ENCODE measurements at regions not wholly inside any gene's neighbourhood (a gene's known extent, or its start where the extent isn't known, plus 50 kb on each side); places are given as distances from the start of the nearest gene placed in this dataset.
A peak's percentile ranks its signal among the peaks of the same experiment; 100 is the strongest.
"Not testable (repeated sequence)": the region's sequence is repeated elsewhere in the genome, so short reads cannot be mapped to it uniquely, and the experiment has no call there.

GRCh38 chr18:43827311-43827710, 550.0 kb upstream of the SYT4 start:
- no peaks in the 10 kb centered on the region for H3K36me3 ChIP-seq (ENCODE audit: control insufficient read depth in 2 of 2, insufficient read depth in 2 of 2, low read length in 1 of 2)
- peaks cover 0 to 30% of the 10 kb centered on the region in 2 donors for H3K4me1 ChIP-seq (ENCODE audit: control insufficient read depth in 2 of 2, insufficient read depth in 2 of 2, low read length in 2 of 2)
- no peak overlapping the region for H3K27ac ChIP-seq (ENCODE audit: low read depth in 1 of 2, low read length in 1 of 2)
- H3K9me3 ChIP-seq (ENCODE audit: control insufficient read depth in 2 of 2, insufficient read depth in 1 of 2, low read length in 1 of 2): no peaks in the 10 kb centered on the region
- no peak for DNase-seq (ENCODE audit: low read depth in 6 of 9, low spot score in 9 of 9)
- no peaks in the 10 kb centered on the region for H3K27me3 ChIP-seq (ENCODE audit: control insufficient read depth in 2 of 2, insufficient read depth in 1 of 2, low read length in 1 of 2)
- H3K4me3 ChIP-seq (ENCODE audit: low read length in 2 of 2): no peak overlapping the region
- WGBS: 70% methylated on average over 4 of the region's 4 CpGs

- Histone ChIP-seq H3K27me3 (ENCODE audit: control insufficient read depth in 2 of 2, insufficient read depth in 1 of 2, low read length in 1 of 2) (no peaks in the 10 kb centered on the region), H3K27ac (ENCODE audit: low read depth in 1 of 2, low read length in 1 of 2) (no peak overlapping the region), H3K9me3 (ENCODE audit: control insufficient read depth in 2 of 2, insufficient read depth in 1 of 2, low read length in 1 of 2) (no peaks in the 10 kb centered on the region), H3K4me3 (ENCODE audit: low read length in 2 of 2) (no peak overlapping the region), H3K4me1 (ENCODE audit: control insufficient read depth in 2 of 2, insufficient read depth in 2 of 2, low read length in 2 of 2) (peaks cover 0 to 17% of the 10 kb centered on the region in 2 donors), H3K36me3 (ENCODE audit: control insufficient read depth in 2 of 2, insufficient read depth in 2 of 2, low read length in 1 of 2) (no peaks in the 10 kb centered on the region)
- DNase-seq (ENCODE audit: low read depth in 6 of 9, low spot score in 9 of 9): no peak
- WGBS: 89% methylated on average over 1 of the region's 1 CpG
These were observed 553.0 kb upstream of the SYT4 start for GRCh38 chr18:43830303-43830702.

GRCh38 chr18:43830947-43831346, 553.7 kb upstream of the SYT4 start:
- no peaks in the 10 kb centered on the region for H3K9me3 ChIP-seq (ENCODE audit: control insufficient read depth in 2 of 2, insufficient read depth in 1 of 2, low read length in 1 of 2)
- no peak overlapping the region for H3K4me3 ChIP-seq (ENCODE audit: low read length in 2 of 2)
- H3K36me3 ChIP-seq (ENCODE audit: control insufficient read depth in 2 of 2, insufficient read depth in 2 of 2, low read length in 1 of 2): no peaks in the 10 kb centered on the region
- H3K27ac ChIP-seq (ENCODE audit: low read depth in 1 of 2, low read length in 1 of 2): no peak overlapping the region
- 97% methylated on average over 6 of the region's 6 CpGs for WGBS
- peaks cover 0 to 13% of the 10 kb centered on the region in 2 donors for H3K4me1 ChIP-seq (ENCODE audit: control insufficient read depth in 2 of 2, insufficient read depth in 2 of 2, low read length in 2 of 2)
- DNase-seq (ENCODE audit: low read depth in 6 of 9, low spot score in 9 of 9): no peak
- H3K27me3 ChIP-seq (ENCODE audit: control insufficient read depth in 2 of 2, insufficient read depth in 1 of 2, low read length in 1 of 2): no peaks in the 10 kb centered on the region

GRCh38 chr18:43846299-43846698, 569.0 kb upstream of the SYT4 start:
- WGBS: 84% methylated on average over 1 of the region's 1 CpG
- Histone ChIP-seq H3K36me3 (ENCODE audit: control insufficient read depth in 2 of 2, insufficient read depth in 2 of 2, low read length in 1 of 2) (no peaks in the 10 kb centered on the region), H3K27me3 (ENCODE audit: control insufficient read depth in 2 of 2, insufficient read depth in 1 of 2, low read length in 1 of 2) (no peaks in the 10 kb centered on the region), H3K4me3 (ENCODE audit: low read length in 2 of 2) (no peak overlapping the region), H3K9me3 (ENCODE audit: control insufficient read depth in 2 of 2, insufficient read depth in 1 of 2, low read length in 1 of 2) (no peaks in the 10 kb centered on the region), H3K27ac (ENCODE audit: low read depth in 1 of 2, low read length in 1 of 2) (no peak overlapping the region), H3K4me1 (ENCODE audit: control insufficient read depth in 2 of 2, insufficient read depth in 2 of 2, low read length in 2 of 2) (peaks cover 0 to 5% of the 10 kb centered on the region in 2 donors)
- DNase-seq (ENCODE audit: low read depth in 6 of 9, low spot score in 9 of 9): no peak

GRCh38 chr18:43847164-43848091, 570.1 kb upstream of the SYT4 start:
- Histone ChIP-seq H3K27me3 (ENCODE audit: control insufficient read depth in 2 of 2, insufficient read depth in 1 of 2, low read length in 1 of 2) (no peaks in the 10 kb centered on the region), H3K36me3 (ENCODE audit: control insufficient read depth in 2 of 2, insufficient read depth in 2 of 2, low read length in 1 of 2) (no peaks in the 10 kb centered on the region), H3K27ac (ENCODE audit: low read depth in 1 of 2, low read length in 1 of 2) (peak overlapping the region; percentile 56 to 70), H3K4me1 (ENCODE audit: control insufficient read depth in 2 of 2, insufficient read depth in 2 of 2, low read length in 2 of 2) (peaks cover 0 to 5% of the 10 kb centered on the region in 2 donors), H3K9me3 (ENCODE audit: control insufficient read depth in 2 of 2, insufficient read depth in 1 of 2, low read length in 1 of 2) (no peaks in the 10 kb centered on the region), H3K4me3 (ENCODE audit: low read length in 2 of 2) (no peak overlapping the region)
- peak in 3 of 9 donors; percentile 15 to 45 (median 17) for DNase-seq (ENCODE audit: low read depth in 6 of 9, low spot score in 9 of 9)
- 74% methylated on average over 8 of the region's 8 CpGs for WGBS

GRCh38 chr18:43849831-43850230, 572.5 kb upstream of the SYT4 start:
- not testable (repeated sequence) for H3K27ac ChIP-seq (ENCODE audit: low read depth in 1 of 2, low read length in 1 of 2); H3K4me1 ChIP-seq (ENCODE audit: control insufficient read depth in 2 of 2, insufficient read depth in 2 of 2, low read length in 2 of 2); H3K36me3 ChIP-seq (ENCODE audit: control insufficient read depth in 2 of 2, insufficient read depth in 2 of 2, low read length in 1 of 2); DNase-seq (ENCODE audit: low read depth in 6 of 9, low spot score in 9 of 9); H3K4me3 ChIP-seq (ENCODE audit: low read length in 2 of 2); H3K9me3 ChIP-seq (ENCODE audit: control insufficient read depth in 2 of 2, insufficient read depth in 1 of 2, low read length in 1 of 2); H3K27me3 ChIP-seq (ENCODE audit: control insufficient read depth in 2 of 2, insufficient read depth in 1 of 2, low read length in 1 of 2)
- WGBS: 94% methylated on average over 2 of the region's 2 CpGs

- Histone ChIP-seq H3K27ac (ENCODE audit: low read depth in 1 of 2, low read length in 1 of 2) (no peak overlapping the region), H3K4me3 (ENCODE audit: low read length in 2 of 2) (no peak overlapping the region), H3K9me3 (ENCODE audit: control insufficient read depth in 2 of 2, insufficient read depth in 1 of 2, low read length in 1 of 2) (no peaks in the 10 kb centered on the region), H3K36me3 (ENCODE audit: control insufficient read depth in 2 of 2, insufficient read depth in 2 of 2, low read length in 1 of 2) (no peaks in the 10 kb centered on the region), H3K27me3 (ENCODE audit: control insufficient read depth in 2 of 2, insufficient read depth in 1 of 2, low read length in 1 of 2) (no peaks in the 10 kb centered on the region), H3K4me1 (ENCODE audit: control insufficient read depth in 2 of 2, insufficient read depth in 2 of 2, low read length in 2 of 2) (no peaks in the 10 kb centered on the region)
- DNase-seq (ENCODE audit: low read depth in 6 of 9, low spot score in 9 of 9): no peak
- WGBS: 85% methylated on average over 2 of the region's 2 CpGs
These were observed 578.1 kb upstream of the SYT4 start for GRCh38 chr18:43855376-43855775.

GRCh38 chr18:43863180-43863579, 585.9 kb upstream of the SYT4 start:
- Histone ChIP-seq H3K27ac (ENCODE audit: low read depth in 1 of 2, low read length in 1 of 2) (no peak overlapping the region), H3K9me3 (ENCODE audit: control insufficient read depth in 2 of 2, insufficient read depth in 1 of 2, low read length in 1 of 2) (no peaks in the 10 kb centered on the region), H3K36me3 (ENCODE audit: control insufficient read depth in 2 of 2, insufficient read depth in 2 of 2, low read length in 1 of 2) (no peaks in the 10 kb centered on the region), H3K27me3 (ENCODE audit: control insufficient read depth in 2 of 2, insufficient read depth in 1 of 2, low read length in 1 of 2) (no peaks in the 10 kb centered on the region), H3K4me3 (ENCODE audit: low read length in 2 of 2) (no peak overlapping the region), H3K4me1 (ENCODE audit: control insufficient read depth in 2 of 2, insufficient read depth in 2 of 2, low read length in 2 of 2) (no peaks in the 10 kb centered on the region)
- 88% methylated on average over 1 of the region's 1 CpG for WGBS
- no peak for DNase-seq (ENCODE audit: low read depth in 6 of 9, low spot score in 9 of 9)

GRCh38 chr18:43866696-43867095, 589.4 kb upstream of the SYT4 start:
- no peak overlapping the region for H3K4me3 ChIP-seq (ENCODE audit: low read length in 2 of 2)
- H3K9me3 ChIP-seq (ENCODE audit: control insufficient read depth in 2 of 2, insufficient read depth in 1 of 2, low read length in 1 of 2): no peaks in the 10 kb centered on the region
- no peak overlapping the region for H3K27ac ChIP-seq (ENCODE audit: low read depth in 1 of 2, low read length in 1 of 2)
- no peaks in the 10 kb centered on the region for H3K27me3 ChIP-seq (ENCODE audit: control insufficient read depth in 2 of 2, insufficient read depth in 1 of 2, low read length in 1 of 2)
- no peaks in the 10 kb centered on the region for H3K4me1 ChIP-seq (ENCODE audit: control insufficient read depth in 2 of 2, insufficient read depth in 2 of 2, low read length in 2 of 2)
- H3K36me3 ChIP-seq (ENCODE audit: control insufficient read depth in 2 of 2, insufficient read depth in 2 of 2, low read length in 1 of 2): no peaks in the 10 kb centered on the region
- DNase-seq (ENCODE audit: low read depth in 6 of 9, low spot score in 9 of 9): no peak
